Right lobe of liver (tissue), 4 donors: ENCODE measurements at regions not wholly inside any gene's neighbourhood (a gene's known extent, or its start where the extent isn't known, plus 50 kb on each side); places are given as distances from the start of the nearest gene placed in this dataset.

ENCODE experiments used
- POLR2A ChIP-seq: fragments of 450-650 bp; IDR thresholded peaks from one replicate; pipeline ENCODE4 v1.6.1; 2017; ENCODE audit warnings: antibody characterized with exemption, mild to moderate bottlenecking
- TF ChIP-seq, protein P1 (sequence below), 4 donors: fragments of 200-600 bp in 3 of 4; fragments of 450-650 bp in 1 of 4; IDR thresholded peaks; one replicate each; pipeline versions ENCODE4 v1.5.1 to v1.8.0; 2016 to 2022; ENCODE audit warnings: antibody characterized with exemption in 4 of 4, mild to moderate bottlenecking in 2 of 4
- donor health status: DM: no; HTN: no; CAD: no.
- donor health status: DM: no; HTN: no; CAD: no.
- donor health status: DM: no; HTN: yes; CAD: no.

GRCh38 chr7:138350701-138351357 is 109.2 kb upstream of the TRIM24 start:
- TF ChIP-seq, protein P1, sequence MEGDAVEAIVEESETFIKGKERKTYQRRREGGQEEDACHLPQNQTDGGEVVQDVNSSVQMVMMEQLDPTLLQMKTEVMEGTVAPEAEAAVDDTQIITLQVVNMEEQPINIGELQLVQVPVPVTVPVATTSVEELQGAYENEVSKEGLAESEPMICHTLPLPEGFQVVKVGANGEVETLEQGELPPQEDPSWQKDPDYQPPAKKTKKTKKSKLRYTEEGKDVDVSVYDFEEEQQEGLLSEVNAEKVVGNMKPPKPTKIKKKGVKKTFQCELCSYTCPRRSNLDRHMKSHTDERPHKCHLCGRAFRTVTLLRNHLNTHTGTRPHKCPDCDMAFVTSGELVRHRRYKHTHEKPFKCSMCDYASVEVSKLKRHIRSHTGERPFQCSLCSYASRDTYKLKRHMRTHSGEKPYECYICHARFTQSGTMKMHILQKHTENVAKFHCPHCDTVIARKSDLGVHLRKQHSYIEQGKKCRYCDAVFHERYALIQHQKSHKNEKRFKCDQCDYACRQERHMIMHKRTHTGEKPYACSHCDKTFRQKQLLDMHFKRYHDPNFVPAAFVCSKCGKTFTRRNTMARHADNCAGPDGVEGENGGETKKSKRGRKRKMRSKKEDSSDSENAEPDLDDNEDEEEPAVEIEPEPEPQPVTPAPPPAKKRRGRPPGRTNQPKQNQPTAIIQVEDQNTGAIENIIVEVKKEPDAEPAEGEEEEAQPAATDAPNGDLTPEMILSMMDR (IDR thresholded peaks at IDR 0.05) = no peak
- no peak for TF ChIP-seq POLR2A
